OCI-LY7 (cell line): ENCODE measurements at regions not wholly inside any gene's neighbourhood (a gene's known extent, or its start where the extent isn't known, plus 50 kb on each side); places are given as distances from the start of the nearest gene placed in this dataset.

ENCODE experiments used
- EZH2phosphoT487 ChIP-seq: fragments of 200-600 bp; sonication (generic); IDR thresholded peaks from 2 replicates; pipeline ENCODE4 v1.6.1; 2018; ENCODE audit warnings: low read depth, borderline replicate concordance, mild to moderate bottlenecking, mixed run types, antibody characterized with exemption, low read length, moderate library complexity, mixed read lengths
- TF ChIP-seq, protein P1 (sequence below): fragments of 200-600 bp; sonication (generic); conservative IDR thresholded peaks from 2 replicates; pipeline ENCODE4 v1.5.1; 2014; ENCODE audit warnings: mild to moderate bottlenecking, antibody characterized with exemption, low read length, moderate library complexity, mixed read lengths

DNA sequence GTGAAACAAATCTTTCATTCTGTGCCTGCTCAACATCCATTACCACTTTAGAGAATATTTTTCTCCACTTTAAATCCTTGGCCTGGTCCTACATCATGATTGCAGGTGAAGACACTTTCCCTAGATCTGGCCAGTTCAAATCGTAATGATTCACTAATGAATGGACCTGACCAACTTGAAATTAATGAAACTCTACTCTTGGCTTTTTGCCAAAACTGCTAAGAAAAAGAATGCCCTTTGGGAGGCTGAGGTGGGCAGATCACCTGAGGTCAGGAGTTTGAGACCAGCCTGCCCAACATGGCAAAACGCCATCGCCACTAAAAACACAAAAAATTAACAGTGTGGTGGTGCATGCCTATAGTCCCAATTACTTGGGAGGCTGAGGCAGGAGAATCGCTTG, 1082.6 kb upstream of the LCORL start:
- TF ChIP-seq, protein P1, sequence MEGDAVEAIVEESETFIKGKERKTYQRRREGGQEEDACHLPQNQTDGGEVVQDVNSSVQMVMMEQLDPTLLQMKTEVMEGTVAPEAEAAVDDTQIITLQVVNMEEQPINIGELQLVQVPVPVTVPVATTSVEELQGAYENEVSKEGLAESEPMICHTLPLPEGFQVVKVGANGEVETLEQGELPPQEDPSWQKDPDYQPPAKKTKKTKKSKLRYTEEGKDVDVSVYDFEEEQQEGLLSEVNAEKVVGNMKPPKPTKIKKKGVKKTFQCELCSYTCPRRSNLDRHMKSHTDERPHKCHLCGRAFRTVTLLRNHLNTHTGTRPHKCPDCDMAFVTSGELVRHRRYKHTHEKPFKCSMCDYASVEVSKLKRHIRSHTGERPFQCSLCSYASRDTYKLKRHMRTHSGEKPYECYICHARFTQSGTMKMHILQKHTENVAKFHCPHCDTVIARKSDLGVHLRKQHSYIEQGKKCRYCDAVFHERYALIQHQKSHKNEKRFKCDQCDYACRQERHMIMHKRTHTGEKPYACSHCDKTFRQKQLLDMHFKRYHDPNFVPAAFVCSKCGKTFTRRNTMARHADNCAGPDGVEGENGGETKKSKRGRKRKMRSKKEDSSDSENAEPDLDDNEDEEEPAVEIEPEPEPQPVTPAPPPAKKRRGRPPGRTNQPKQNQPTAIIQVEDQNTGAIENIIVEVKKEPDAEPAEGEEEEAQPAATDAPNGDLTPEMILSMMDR, result no peak
- TF ChIP-seq EZH2phosphoT487, result no peak
